PFSK-1 (cell line): ENCODE measurements at regions not wholly inside any gene's neighbourhood (a gene's known extent, or its start where the extent isn't known, plus 50 kb on each side); places are given as distances from the start of the nearest gene placed in this dataset.

Experiments
- POLR2AphosphoS5 ChIP-seq: IDR thresholded peaks from 2 replicates; pipeline ENCODE4 v1.6.1; 2012; ENCODE audit warnings: low read depth, mild to moderate bottlenecking, control low read depth, low read length, moderate library complexity
- SIN3A ChIP-seq: IDR thresholded peaks from 2 replicates; pipeline ENCODE4 v1.6.1; 2012; ENCODE audit warnings: mild to moderate bottlenecking, low read length, moderate library complexity, borderline replicate concordance; ENCODE audit not compliant: insufficient read depth
- TAF1 ChIP-seq: IDR thresholded peaks from 2 replicates; pipeline ENCODE4 v1.6.1; 2012; ENCODE audit warnings: low read length, control low read depth, borderline replicate concordance; ENCODE audit not compliant: insufficient read depth
- TF ChIP-seq, protein P1 (sequence below), 2 experiments: IDR thresholded peaks; 2 replicates each; pipeline versions ENCODE4 v1.6.1 to v1.8.0; 2011 to 2012; ENCODE audit warnings: low read depth in 2 of 2, low read length in 2 of 2, control low read depth in 1 of 2, inconsistent platforms in 1 of 2, mild to moderate bottlenecking in 1 of 2, moderate library complexity in 1 of 2; ENCODE audit not compliant: insufficient read depth in 1 of 2

GRCh38 chr10:118471863-118472262, 123.6 kb downstream of the PRLHR start:
- TF ChIP-seq, protein P1, sequence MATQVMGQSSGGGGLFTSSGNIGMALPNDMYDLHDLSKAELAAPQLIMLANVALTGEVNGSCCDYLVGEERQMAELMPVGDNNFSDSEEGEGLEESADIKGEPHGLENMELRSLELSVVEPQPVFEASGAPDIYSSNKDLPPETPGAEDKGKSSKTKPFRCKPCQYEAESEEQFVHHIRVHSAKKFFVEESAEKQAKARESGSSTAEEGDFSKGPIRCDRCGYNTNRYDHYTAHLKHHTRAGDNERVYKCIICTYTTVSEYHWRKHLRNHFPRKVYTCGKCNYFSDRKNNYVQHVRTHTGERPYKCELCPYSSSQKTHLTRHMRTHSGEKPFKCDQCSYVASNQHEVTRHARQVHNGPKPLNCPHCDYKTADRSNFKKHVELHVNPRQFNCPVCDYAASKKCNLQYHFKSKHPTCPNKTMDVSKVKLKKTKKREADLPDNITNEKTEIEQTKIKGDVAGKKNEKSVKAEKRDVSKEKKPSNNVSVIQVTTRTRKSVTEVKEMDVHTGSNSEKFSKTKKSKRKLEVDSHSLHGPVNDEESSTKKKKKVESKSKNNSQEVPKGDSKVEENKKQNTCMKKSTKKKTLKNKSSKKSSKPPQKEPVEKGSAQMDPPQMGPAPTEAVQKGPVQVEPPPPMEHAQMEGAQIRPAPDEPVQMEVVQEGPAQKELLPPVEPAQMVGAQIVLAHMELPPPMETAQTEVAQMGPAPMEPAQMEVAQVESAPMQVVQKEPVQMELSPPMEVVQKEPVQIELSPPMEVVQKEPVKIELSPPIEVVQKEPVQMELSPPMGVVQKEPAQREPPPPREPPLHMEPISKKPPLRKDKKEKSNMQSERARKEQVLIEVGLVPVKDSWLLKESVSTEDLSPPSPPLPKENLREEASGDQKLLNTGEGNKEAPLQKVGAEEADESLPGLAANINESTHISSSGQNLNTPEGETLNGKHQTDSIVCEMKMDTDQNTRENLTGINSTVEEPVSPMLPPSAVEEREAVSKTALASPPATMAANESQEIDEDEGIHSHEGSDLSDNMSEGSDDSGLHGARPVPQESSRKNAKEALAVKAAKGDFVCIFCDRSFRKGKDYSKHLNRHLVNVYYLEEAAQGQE (IDR thresholded peaks at IDR 0.05; ENCODE audit: insufficient read depth in 1 of 2, low read depth in 2 of 2, low read length in 2 of 2): no peak
- TF ChIP-seq SIN3A (no peak), POLR2AphosphoS5 (no peak), TAF1 (no peak)
